ENCODE measurements at regions not wholly inside any gene's neighbourhood (a gene's known extent, or its start where the extent isn't known, plus 50 kb on each side); places are given as distances from the start of the nearest gene placed in this dataset.
A peak's percentile ranks its signal among the peaks of the same experiment; 100 is the strongest.

- TF ChIP-seq CTCF (IDR thresholded peaks at IDR 0.05 in 2 of 3, conservative IDR thresholded peaks at IDR 0.05 in 1 of 3; ENCODE audit: insufficient read depth in 2 of 3, low read depth in 1 of 3, low read length in 3 of 3) (peak; percentile 75 to 90 (median 85)), EGR1 (conservative IDR thresholded peaks at IDR 0.05) (no peak), ZNF740 (CRISPR knock-in tag; IDR thresholded peaks at IDR 0.05) (no peak), ZNF740 (tag; IDR thresholded peaks at IDR 0.05) (no peak), KAT7 (CRISPR knock-in tag; IDR thresholded peaks at IDR 0.05; ENCODE audit: borderline replicate concordance) (no peak), CREB3 (tag; conservative IDR thresholded peaks at IDR 0.05; ENCODE audit: low read depth) (no peak)
Observed at GRCh38 chr4:128574706-128575105, 234.8 kb upstream of the JADE1 start.
